VCaP (cell line): ENCODE measurements at regions not wholly inside any gene's neighbourhood (a gene's known extent, or its start where the extent isn't known, plus 50 kb on each side); places are given as distances from the start of the nearest gene placed in this dataset.

Source experiments
- H3K27ac ChIP-seq: fragments of 450-650 bp; 2 replicates; pipeline ENCODE4 v1.5.1; 2017
- TF ChIP-seq, protein P1 (sequence below): fragments of 450-650 bp; conservative IDR thresholded peaks from 2 replicates; pipeline ENCODE4 v1.5.1; 2017; ENCODE audit warnings: mild to moderate bottlenecking, moderate library complexity

DNA sequence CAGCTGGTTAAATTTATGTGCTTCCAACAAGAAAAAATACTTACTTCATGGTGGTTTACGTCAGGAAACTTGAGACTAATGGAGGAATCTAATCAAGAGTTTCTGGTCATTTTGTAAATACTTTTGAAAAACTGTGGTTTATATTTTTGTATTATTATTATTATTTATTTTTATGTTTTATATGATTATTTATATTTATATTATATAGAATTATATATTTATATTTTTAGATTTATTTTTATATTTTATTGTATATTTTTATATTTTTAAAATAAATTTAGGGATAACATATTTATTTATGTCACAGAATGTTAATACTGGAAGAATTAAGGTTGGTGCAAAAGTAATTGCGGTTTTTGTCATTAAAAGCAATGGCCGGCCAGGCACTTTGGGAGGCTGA, 474.5 kb upstream of the DDX18 start:
- H3K27ac ChIP-seq: no peak overlapping the region
- TF ChIP-seq, protein P1, sequence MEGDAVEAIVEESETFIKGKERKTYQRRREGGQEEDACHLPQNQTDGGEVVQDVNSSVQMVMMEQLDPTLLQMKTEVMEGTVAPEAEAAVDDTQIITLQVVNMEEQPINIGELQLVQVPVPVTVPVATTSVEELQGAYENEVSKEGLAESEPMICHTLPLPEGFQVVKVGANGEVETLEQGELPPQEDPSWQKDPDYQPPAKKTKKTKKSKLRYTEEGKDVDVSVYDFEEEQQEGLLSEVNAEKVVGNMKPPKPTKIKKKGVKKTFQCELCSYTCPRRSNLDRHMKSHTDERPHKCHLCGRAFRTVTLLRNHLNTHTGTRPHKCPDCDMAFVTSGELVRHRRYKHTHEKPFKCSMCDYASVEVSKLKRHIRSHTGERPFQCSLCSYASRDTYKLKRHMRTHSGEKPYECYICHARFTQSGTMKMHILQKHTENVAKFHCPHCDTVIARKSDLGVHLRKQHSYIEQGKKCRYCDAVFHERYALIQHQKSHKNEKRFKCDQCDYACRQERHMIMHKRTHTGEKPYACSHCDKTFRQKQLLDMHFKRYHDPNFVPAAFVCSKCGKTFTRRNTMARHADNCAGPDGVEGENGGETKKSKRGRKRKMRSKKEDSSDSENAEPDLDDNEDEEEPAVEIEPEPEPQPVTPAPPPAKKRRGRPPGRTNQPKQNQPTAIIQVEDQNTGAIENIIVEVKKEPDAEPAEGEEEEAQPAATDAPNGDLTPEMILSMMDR: no peak

DNA sequence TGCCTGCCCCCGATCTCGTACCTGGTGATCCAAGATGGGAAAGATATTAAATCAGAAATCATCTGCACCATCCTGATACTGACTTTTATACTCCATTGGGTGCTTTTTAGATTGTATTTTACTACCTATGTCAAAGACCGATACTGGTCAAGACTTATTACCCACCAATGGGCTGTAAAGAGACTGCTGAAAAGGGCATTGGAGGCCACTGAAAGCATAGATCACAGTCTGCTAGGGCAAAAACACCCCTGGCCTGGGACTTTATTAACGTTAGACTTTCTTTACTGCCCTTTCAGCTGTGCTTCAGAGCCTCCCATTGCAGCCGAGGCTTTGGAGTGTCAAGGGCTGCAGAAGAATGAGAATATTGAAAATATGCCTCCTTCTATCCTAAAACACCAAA, 472.8 kb upstream of the DDX18 start:
- TF ChIP-seq, protein P1: no peak
- H3K27ac ChIP-seq: no peak overlapping the region

DNA sequence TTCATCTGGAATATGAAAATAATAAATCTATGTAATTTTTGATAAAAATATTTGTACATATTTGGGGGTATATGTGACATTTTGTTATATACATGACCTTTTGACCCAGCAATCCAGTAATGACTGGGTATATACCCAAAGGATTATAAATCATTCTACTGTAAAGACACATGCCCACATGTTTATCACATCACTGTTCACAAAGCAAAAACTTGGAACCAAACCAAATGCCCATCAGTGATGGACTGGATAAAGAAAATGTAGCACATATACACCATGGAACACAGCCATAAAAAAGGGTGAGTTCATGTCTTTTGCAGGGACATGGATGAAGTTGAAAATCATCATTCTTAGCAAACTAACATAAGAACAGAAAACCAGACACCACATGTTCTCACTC, 472.1 kb upstream of the DDX18 start:
- TF ChIP-seq, protein P1: no peak
- H3K27ac ChIP-seq: no peak overlapping the region

DNA sequence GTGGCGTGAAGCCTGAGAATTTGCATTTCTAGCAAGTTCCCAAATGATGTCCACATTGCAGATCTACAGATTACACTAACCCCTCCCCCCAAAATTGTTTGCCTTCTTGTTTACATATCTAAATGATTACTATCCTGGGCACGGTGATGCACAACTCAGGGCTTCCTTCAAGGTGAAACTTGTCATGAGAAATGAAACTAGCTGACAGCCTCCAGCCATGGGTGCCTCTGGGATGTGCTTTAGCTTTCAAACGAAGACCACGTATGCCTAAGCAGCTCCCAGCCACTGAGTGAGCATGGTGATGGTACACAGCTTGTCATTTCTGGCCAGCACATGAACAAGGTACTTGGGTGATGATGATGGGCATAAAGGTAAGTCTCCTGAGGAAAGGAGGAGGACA, 464.8 kb upstream of the DDX18 start:
- TF ChIP-seq, protein P1: no peak
- no peak overlapping the region for H3K27ac ChIP-seq

DNA sequence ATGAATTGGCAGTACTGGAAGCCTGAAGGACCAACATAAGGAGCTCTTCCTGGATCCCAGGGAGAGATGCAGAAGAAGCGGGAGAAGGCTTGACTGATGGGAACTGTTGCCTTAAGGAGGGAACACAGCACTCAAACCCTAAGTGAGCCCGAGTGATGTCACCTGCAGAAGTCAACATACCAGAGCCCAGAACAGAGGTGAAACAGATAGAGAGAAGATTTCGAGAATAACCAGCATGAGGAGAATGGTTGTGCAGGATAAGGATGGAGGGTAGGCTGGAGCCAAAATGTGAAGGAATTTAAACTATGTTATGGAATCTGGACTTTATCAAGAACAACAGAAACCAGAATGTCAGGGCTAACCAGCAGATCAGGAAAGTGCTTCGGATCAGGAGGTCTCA, 463.1 kb upstream of the DDX18 start:
- TF ChIP-seq, protein P1: no peak
- no peak overlapping the region for H3K27ac ChIP-seq

DNA sequence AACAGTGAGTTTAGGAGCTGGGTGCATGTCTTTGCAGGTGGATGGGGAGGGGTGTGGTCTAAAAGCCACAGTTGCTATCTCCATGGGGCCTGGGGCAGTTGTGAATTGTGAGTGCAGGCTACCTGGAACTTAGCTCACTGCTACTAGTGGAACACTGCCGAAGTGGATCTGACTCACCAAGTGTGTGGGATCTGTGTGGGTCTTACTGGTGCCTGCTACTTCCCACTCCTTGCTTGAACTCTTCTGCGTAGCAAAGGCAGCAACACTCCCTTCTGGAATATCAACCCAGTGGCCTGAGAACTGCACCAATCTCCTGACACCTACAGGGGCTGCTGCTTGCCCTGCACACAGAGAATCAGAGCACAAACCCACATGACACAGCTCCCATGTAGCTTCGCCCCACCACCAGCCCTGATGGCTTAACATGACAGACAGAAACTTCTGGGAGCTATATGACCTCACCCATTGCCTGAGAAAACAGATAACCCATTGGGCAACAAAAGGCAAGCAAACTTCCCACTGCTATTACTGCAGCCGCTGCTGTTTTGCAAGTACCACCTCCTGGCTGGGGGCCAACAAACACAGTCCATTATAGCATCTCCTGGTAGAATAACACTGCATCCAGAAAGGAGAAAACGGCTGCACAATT, 455.1 kb upstream of the DDX18 start:
- H3K27ac ChIP-seq: no peak overlapping the region

DNA sequence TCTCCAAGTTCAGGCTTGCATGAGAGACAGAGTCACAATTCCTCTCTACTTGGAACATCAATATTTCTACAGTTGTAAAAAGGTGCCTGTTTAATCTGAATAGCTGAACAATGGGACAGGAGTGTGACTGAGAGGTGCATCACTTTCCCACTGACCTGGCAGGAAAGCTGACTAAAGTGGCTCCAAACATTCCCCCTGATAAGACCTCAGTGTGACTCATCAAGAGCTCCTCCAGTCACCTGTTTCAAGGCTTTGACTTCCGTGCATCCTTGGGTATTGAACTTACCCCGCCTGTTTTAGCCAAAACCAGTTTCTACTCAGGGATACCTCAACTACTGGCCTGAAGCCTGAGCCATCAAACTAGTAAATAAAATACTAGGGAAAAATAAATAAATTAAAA, 453.9 kb upstream of the DDX18 start:
- no peak overlapping the region for H3K27ac ChIP-seq
- TF ChIP-seq, protein P1: no peak

More for the DNA sequence above, 455.1 kb upstream of the DDX18 start:
- TF ChIP-seq, protein P1: no peak
